IPS DF 4.7 (cell line): ENCODE measurements at regions not wholly inside any gene's neighbourhood (a gene's known extent, or its start where the extent isn't known, plus 50 kb on each side); places are given as distances from the start of the nearest gene placed in this dataset.

Experiments used
- DNase-seq: peaks from one replicate; pipeline ENCODE4 v3.0.0-alpha.2; 2013; ENCODE audit warnings: low spot score; ENCODE audit errors: extremely low read depth

DNA sequence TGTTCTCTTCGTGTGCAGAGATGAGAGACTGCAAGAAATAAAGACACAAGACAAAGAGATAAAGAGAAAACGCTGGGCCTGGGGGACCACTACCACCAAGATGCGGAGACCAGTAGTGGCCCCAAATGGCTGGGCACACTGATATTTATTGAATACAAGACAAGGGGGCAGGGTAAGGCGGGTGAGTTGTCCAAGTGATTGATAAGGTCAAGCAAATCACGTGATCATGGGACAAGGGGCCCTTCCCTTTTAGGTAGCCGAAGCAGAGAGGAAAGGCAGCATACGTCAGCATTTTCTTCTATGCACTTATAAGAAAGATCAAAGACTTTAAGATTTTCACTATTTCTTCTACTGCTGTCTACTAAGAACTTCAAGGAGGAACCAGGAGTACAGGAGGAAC lies 762.1 kb downstream of the TNS3 start:
- DNase-seq, result no peak

DNA sequence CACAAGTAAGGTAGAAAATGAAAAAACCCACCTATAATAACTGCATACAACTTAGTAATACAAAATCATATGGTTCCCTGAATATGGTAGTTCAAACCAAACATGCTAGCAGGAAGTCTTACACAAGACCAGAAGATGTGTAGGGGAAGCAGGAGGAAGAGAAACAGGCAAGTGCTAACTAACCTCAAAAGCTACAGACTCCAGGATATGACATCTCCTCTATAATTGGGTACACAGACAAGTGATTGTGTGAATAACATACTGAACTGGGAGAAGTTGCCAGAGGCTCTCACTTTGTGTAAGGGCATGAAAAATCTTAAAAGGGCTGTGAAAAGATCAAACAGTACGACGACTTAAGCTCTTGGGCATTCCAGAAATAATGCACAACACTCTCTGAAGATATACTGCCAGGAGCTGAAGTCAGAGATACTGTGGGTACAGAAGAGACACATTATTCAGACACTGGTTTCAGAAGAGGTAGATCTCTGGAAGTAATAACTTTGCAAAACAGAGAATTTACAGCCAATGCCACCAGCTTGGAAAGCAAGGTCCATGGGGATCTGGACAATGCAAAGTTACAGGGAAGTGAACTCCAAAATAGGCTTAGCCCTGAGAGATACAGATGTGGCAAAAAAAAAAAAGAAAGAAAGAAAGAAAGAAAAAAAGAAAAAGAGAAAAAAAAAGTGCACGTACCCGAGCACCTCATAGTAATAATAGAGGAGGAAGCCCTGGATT lies 767.2 kb downstream of the TNS3 start:
- DNase-seq, result no peak

DNA sequence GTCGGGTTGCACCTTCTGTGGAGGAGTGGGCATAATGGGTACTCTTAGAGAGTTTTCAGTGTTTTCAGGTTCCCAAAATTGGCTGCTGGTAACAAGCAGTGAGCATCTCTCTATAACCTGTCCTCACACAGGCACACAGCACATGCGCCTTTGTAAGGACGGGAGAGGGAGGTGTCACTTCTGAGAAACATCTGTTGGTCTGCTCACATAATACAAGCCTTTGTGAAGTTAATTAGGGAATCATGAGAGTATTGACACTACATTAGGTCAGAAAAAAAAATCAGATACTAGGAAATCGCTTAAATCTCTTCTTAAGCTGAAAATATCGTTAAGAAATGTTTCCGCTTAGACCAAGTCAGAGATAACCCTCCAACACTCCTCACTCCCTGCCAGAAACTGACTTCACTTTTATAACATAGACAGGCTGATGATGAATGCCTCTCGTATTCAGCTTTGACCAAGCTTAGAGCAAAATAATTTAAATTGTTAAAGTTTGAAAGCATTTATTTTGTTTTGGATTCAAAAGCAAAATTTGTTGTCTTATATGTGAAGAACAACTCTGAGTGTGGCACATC lies 769.7 kb downstream of the TNS3 start:
- DNase-seq, result no peak

DNA sequence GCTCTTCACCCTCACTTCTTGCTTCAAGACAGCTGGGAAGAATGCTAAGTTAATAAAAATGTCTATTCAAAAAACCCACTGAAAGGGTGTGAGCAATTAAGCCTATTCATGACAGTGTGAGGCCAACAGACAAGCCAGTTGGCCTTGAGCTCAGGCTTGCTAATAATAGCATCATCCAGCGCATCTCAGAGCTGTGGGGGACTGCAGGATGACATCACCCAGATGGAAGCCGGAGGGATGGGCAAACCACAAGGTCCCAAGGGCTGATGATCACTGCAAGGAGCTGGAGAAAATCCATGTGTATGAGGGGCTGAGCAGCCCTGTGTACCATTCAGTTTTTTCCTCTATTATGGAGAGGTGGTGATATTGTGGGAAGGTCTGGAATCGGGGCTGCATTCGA lies 770.4 kb downstream of the TNS3 start:
- DNase-seq, result no peak

DNA sequence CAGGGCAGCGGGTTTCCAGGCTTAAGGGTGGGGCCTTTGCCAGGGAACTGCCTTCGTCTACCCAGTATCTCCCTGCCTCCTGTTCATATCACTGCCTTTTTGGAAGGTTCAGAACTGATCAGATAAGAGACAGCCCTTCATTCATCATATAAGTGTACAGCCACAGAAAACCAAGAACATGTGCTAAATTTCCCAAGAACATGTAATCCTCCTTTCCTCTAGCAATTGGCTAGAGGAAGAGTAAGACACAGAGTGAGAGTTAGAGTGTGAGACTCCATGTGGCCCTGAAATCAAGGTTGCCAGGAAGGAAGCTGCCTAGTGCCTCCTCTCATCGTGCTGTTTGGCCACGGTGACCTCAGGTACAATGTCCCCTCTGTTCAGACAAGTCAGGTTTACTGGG lies 770.9 kb downstream of the TNS3 start:
- DNase-seq, result no peak

DNA sequence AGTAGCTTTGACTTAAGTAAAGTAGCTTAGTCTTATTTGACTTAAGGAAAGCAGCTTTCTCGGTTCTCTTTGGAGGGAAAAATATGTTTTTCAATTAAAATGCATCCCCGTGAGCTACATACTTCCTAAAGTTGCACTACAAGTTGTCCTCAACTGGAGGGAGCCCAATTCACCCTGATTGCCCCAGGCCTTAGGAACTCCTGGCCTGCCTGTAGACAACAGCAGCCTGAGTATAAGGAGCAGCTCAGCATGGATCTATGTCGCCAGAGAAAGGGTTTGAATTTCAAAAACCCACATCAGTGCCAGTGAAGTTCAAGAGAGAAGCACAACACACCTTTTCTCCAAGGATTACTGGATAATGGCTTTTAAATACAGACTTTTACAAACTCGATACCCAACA lies 772.0 kb downstream of the TNS3 start:
- DNase-seq, result no peak

DNA sequence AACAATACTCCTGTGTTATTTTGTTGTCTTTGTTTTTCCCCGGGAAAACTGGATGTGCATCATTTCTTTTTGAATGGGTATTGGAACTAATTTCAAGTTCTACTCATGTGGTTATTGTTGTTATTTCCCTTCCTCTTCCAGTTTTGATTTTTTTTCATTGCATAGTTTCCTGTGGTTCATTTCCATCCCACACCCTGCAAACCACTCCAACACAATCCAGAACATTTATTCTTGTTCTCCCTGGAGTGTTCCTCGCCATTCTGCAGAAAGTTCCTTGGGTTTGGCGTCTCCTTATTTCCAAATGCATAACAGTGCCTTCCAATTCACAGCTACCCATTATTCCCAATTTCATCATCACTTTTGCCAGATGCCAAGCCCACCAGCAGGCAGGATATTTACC lies 775.1 kb downstream of the TNS3 start:
- no peak for DNase-seq

DNA sequence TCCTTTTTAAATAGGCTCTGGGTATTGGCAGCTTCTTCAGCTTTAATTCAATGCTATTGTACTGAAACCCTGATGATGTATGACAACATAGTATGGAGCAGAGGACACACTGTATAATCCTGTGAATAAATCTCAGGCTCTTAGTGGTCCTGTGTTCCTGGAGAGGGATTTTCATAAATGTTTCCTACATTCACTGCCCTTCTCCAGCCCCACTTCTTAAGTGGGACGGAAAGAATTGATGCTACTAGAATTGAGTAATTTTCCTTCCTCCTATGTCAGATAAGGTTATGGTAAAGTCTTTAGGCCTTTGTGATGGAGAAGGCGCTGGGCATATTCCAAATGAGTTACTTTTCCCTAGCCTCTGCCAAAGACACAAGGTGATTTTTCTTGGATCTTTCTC lies 779.4 kb downstream of the TNS3 start:
- no peak for DNase-seq

DNA sequence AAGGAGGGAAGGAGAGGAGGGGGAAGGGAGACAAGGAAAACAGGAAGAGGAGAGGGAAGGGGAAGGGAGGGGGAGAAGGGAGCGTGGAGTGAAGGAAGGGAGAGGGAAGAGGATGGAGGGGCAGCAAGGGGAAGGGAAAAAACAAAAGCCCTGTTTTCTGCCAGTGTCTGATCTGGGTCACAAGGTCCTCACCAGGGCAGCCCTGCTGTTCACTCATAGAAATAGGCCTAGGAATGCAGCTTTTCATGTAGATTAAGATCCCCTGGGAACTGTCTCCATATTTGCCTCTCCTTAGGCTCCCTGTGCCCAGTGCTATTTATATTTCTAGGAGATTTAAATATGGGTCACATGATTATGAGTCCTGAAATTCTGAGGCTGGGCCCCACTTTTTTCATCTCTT lies 790.7 kb downstream of the TNS3 start:
- no peak for DNase-seq

DNA sequence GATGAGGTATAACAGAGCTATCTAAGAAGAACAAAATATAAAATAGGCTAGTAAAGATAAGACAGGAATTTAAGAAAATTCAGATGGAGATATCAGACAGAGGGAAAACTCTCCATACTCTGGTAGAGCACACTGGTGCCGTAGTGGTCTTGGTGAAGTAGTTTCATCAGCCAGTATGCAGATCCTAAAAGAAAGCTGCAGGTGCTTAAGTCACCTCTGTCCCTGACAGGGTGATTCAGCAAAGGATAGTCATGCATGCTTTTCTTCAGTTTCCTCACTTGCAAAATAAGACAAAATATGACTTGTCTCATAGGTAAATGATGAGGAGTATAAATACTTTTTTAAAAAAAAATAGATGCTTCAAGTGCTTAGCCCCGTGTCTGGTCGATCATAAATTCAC lies 794.9 kb downstream of the TNS3 start:
- no peak for DNase-seq

DNA sequence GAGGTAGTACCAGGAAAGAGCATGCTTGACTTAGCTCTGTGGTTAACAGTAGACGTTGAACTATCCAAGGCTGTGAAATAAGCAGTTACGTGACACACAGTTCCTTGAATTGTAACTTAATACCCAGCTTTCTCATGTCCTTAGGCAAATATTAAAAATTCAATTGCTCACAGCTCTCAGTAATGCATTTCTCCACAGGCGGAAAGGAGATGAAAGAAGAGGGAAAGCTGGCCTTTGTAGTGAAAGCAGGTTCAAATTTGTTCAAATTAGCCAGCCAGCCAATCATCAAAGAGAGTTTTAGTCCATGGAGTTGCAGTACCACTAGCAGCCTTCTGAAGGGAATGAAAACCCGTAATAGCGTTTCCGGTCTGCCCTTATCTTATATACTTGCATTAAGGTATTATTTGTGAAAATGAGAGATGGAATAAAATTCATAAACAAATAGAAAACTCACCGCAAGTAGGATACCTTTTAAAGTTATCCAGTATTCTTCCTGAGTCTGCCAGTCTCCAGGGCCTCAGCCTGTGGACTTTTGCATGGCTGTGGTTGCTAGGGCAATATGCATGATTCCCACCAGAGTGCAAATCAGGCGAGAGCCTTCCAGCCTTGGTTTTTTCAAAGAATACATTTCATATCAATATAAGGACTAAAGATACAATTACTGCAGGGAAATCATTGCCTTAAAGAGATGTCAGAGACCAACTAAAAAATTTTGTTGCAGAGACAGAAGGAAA lies 795.5 kb downstream of the TNS3 start:
- no peak for DNase-seq

DNA sequence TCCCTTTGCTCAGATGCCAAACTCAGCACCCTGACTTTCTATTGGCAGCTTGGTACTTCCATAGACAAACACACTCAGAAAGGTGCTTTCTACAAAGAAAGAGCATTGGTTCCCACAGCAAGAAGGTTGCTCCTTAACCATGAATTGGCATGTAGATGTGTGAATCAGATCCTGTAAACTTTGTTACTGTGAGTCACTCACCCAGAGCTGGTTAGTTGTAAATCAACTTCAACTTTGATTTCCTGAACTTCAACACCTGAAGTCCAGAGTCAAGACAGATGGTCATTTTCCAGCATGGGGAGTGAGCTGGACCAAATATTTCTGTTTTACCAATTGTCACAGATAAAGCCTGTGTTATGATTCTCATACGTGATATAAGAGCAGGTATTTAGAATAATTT lies 797.2 kb downstream of the TNS3 start:
- DNase-seq, result no peak

DNA sequence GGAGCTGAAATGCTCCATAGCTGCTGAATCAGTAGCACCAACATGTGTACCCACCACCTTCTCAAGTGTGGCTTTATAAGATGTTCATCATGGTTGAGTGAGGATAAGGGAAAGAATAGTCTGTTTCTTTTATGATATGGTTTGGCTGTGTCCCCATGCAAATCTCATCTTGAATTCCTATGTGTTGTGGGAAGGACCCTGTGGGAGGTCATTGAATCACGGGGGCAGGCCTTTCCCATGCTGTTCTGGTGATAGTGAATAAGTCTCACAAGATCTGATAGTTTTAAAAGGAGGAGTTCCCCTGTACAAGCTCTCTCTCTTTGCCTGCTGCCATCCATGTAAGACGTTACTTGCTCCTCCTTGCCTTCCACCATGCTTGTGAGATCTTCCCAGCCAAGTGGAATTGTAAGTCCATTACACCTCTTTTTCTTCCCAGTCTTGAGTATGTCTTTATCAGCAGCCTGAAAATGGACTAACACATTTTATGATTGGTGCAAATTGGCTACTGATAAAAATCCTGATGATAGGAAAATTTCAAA lies 799.9 kb downstream of the TNS3 start:
- no peak for DNase-seq

DNA sequence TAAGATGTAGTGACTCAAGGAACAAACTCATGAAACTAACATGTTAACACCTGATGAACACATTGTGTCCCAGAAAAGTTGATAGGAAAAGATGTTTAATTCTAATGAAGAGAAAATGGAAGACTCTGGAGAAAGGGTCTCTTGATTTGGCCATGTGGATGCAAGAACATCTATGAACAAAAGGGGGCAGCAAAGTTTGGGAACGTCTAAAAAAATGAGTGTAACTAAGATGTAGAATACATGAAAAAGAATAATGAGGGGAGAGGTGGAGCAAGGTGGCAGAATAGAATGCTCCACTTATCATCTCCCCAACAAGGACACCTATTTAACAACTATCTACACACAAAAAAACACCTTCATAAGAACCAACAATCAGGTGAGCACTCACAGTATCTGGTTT lies 805.1 kb downstream of the TNS3 start:
- no peak for DNase-seq

DNA sequence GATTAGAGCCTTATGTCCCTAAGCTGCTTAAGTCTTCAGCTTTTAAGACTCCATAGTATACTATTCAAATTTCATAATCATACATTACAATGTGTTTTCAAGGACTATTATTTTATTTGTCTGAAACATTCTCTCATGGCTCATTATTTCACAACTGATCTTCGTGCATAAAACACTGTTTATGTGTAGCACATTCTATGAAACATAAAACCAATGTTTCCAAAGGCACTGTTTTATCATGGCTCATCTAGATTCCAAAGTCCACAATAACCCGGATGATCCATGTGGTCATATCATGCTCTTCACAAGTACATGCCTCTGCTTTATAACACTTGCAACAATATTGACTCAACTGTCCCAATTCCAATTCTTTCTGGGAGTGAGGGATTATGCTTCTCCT lies 806.1 kb downstream of the TNS3 start:
- DNase-seq, result no peak

DNA sequence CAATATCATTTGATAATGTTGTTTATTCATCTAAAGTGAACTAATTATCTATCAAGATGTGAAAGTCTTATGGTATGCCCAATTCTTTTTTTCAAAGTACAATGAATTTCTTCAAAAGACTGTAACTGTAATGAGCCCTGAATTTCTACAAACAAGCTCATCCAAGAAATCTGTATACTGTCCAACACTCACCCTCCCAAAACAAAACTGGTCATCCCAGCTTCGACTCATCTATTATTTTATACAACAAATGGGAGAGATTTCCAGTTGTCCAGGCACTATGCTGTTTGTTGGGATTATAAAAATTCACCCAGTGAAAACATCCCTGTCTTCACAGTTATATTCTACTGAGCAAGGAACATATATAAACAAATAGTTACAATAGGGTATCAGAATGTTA lies 806.9 kb downstream of the TNS3 start:
- DNase-seq, result no peak

DNA sequence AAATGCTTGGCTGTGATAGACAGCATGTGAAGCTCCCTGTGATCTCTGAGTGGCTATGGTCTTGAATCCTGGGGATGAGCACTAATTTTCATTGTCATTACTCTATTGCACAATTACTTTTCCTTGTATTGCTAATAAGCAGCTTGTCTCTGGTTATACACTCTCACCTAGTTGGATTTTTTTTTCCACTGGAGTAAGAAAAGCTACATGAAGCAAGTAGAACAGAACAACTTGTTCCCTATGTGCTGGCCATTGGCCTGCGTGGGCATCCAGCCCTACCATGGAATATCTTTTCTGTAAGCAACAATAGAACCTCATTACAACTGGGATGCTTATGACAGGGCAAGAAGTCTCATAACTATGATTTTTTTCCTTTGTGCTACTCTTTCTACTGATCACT lies 807.4 kb downstream of the TNS3 start:
- DNase-seq, result no peak

DNA sequence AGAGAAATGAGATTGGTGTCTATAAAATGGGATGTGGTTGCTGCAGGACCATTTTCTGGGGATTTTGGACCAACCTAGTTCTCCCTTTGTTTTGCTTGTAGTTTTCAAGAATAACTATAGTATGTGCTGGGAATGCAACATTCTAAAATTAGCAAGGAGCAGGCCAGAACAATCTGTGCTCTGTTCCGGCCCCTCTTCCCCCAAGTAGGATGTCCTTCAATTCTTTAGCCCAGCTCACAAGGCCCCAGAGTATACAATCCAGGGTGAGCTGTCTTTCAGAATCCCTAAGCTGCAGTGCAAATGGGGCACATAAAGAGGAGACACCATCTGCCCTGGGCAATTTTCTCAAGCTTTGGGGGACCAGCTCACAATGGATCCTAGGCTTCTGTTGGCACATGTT lies 809.1 kb downstream of the TNS3 start:
- no peak for DNase-seq

DNA sequence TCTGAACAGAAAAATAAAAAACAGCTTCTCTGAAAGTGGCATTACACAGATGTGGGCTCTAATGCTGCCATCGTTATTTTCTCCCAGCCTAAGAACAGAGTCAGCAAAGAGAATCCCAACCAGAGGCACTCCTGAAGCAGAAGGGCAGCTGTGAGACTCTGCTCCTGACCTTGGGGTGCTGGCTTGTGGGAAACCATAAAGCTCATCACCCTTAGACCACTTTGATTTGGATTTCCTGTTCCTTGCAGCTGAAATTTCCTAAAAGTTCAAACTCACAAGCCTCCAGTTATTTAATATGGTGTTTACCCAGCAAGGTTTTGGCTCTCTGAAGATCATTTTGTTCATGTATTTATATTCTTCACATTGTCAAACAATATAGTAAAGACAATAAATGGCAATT lies 814.8 kb downstream of the TNS3 start:
- no peak for DNase-seq

DNA sequence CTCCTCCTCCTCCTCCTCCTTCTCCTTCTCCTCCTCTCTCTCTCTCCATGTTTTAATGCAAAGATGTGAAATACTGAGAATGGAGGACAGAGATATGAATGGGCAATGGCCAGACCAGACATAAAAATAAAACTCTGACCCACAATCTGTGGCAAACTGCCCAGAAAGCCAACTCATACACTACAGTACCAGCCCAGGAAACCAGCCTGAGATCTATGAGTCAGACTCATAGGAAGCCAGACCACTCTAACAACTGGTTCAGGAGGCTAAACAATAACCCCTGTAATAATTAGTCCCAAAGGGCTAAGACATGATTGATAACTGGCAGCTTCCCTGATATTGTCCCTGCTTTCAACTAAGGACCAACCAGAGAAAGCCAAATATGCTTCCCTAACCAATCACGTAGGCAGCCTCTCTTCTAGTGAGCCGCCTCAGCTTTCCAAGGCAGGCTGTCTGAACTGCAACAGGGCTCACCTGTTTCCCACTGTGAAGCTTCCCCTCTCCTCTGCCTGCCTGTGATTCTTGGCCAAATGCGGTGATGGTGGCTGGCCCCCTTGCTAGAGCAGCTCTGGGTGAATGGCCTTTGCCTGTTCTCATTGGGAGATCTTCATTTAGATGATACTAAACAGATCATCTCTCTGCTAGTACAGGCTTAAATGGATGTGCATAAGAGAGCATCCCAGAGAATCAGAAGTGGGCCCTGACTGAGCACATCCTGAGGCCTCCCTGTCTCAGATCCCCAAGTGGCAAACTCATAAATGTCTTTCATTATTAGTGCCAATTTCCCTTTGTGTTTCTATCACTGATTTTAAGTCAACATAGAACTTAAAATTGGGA lies 817.6 kb downstream of the TNS3 start:
- no peak for DNase-seq

DNA sequence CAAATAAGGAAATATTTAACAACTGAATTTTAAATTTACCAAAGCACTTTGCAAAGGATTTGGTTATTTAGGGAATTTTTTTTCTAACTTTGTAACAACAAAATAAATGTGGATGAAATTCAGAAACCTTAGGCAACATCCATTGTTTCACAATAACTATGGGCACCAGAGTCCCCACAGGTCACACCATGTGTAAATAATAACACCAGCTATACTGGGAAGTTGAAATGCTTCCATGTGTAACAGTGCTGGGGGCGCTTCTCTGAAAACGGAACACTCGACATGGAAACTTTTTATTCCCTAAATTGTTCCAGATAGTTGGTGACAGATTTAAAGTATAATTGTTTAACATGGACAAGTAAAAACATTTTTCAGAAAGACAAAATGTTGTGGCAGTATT lies 818.6 kb downstream of the TNS3 start:
- no peak for DNase-seq
